K562 (cell line): ENCODE measurements at regions not wholly inside any gene's neighbourhood (a gene's known extent, or its start where the extent isn't known, plus 50 kb on each side); places are given as distances from the start of the nearest gene placed in this dataset.

ENCODE experiments used
- ATAC-seq: fragments of 200-7000 bp; cut with Tn5 transposase; 3 replicates; pipeline ENCODE4 v1.9.1; 2020; ENCODE audit warnings: moderate library complexity
- BruUV-seq: library from RNA; stranded (reverse); fragments of 400-500 nt; replicated peaks from 2 replicates; lab custom pipeline; 2021; lab: Mats Ljungman, UMichigan
- CTCF ChIA-PET: fragments of 300-600 bp; formaldehyde crosslinking; extraction: SDS; loops from one replicate; lab custom pipeline; 2021; ENCODE audit warnings: low intra/inter-chr PET ratio; lab: Yijun Ruan, JAX
- POLR2A ChIA-PET: fragments of 300-600, 350-650 bp; sonication (Branson Sonifier 250); formaldehyde crosslinking; extraction: SDS; loops from one replicate; lab custom pipeline; 2021; ENCODE audit warnings: antibody characterized with exemption, inconsistent platforms; lab: Yijun Ruan, JAX
- DNase-seq, 4 experiments: peaks; one replicate each; pipeline versions ENCODE4 v3.0.0 to v3.0.0-alpha.2; 2011 to 2018; ENCODE audit warnings: low spot score in 3 of 4, mixed read lengths in 3 of 4; ENCODE audit errors: extremely low read depth in 1 of 4
- FAIRE-seq: peaks from 2 replicates; lab custom pipeline; 2011; peaks lifted over from hg19 to GRCh38; lab: Jason Lieb, UNC
- H2AFZ ChIP-seq: 2 replicates; pipeline ENCODE4 v1.6.0; 2011; ENCODE audit warnings: low read depth, low read length, control low read depth, inconsistent platforms
- H3K27ac ChIP-seq: fragments of 200-600 bp; 3 replicates; pipeline ENCODE4 v1.8.0; 2011; ENCODE audit warnings: low read depth, mild to moderate bottlenecking, control low read depth, inconsistent platforms, low read length, moderate library complexity, mixed read lengths; ENCODE audit errors: extremely low read depth
- H3K27me3 ChIP-seq, 2 experiments: fragments of 300-600 bp in 1 of 2; 2 replicates in 1 of 2; 3 replicates in 1 of 2; pipeline versions ENCODE4 v1.6.0 to v1.8.0; 2011; ENCODE audit warnings: inconsistent platforms in 2 of 2, low read length in 2 of 2, mild to moderate bottlenecking in 1 of 2, mixed read lengths in 1 of 2, moderate library complexity in 1 of 2; ENCODE audit not compliant: control insufficient read depth in 2 of 2, insufficient read depth in 2 of 2
- H3K36me3 ChIP-seq: fragments of 300-600 bp; 3 replicates; pipeline ENCODE4 v1.8.0; 2011; ENCODE audit warnings: mild to moderate bottlenecking, low read length, inconsistent platforms; ENCODE audit not compliant: control insufficient read depth, insufficient read depth
- H3K4me1 ChIP-seq, 2 experiments: fragments of 200-600 bp in 1 of 2; replicated peaks in 1 of 2; 2 replicates in 1 of 2; 3 replicates in 1 of 2; pipeline versions ENCODE4 v1.5.1 to v1.8.0; 2011; ENCODE audit warnings: inconsistent platforms in 2 of 2, low read length in 2 of 2, mild to moderate bottlenecking in 1 of 2, mixed read lengths in 1 of 2, moderate library complexity in 1 of 2; ENCODE audit not compliant: control insufficient read depth in 2 of 2, insufficient read depth in 2 of 2
- H3K4me2 ChIP-seq: 2 replicates; pipeline ENCODE4 v1.6.1; 2011; ENCODE audit warnings: low read length, control low read depth, inconsistent platforms, mixed read lengths; ENCODE audit not compliant: insufficient read depth
- H3K4me3 ChIP-seq: fragments of 200-600 bp; sonication (generic), shearing (Covaris generic); 2 replicates; pipeline ENCODE4 v1.5.1; 2016; ENCODE audit warnings: control low read depth, inconsistent platforms
- H3K79me2 ChIP-seq: fragments of 200-600 bp; 3 replicates; pipeline ENCODE4 v1.8.0; 2011; ENCODE audit warnings: low read length, inconsistent platforms; ENCODE audit not compliant: control insufficient read depth, insufficient read depth
- H3K9ac ChIP-seq, 2 experiments: 2 replicates each; pipeline versions ENCODE4 v1.6.0 to v1.6.1; 2011; ENCODE audit warnings: low read depth in 2 of 2, low read length in 2 of 2, control low read depth in 1 of 2, inconsistent platforms in 1 of 2, mild to moderate bottlenecking in 1 of 2, mixed read lengths in 1 of 2; ENCODE audit not compliant: insufficient read depth in 1 of 2
- H3K9me1 ChIP-seq: one replicate; pipeline ENCODE4 v1.6.0; 2011; ENCODE audit warnings: inconsistent platforms, mild to moderate bottlenecking, low read length, moderate library complexity; ENCODE audit not compliant: control insufficient read depth, insufficient read depth
- H3K9me3 ChIP-seq: replicated peaks from 2 replicates; pipeline ENCODE4 v1.5.1; 2011; ENCODE audit warnings: low read depth, low read length, inconsistent platforms; ENCODE audit not compliant: control insufficient read depth, insufficient read depth
- H4K20me1 ChIP-seq: replicated peaks from 2 replicates; pipeline ENCODE4 v1.6.1; 2011; ENCODE audit warnings: low read length, inconsistent platforms, mixed read lengths; ENCODE audit not compliant: control insufficient read depth, insufficient read depth
- CBX5 ChIP-seq: IDR thresholded peaks from 2 replicates; pipeline ENCODE4 v1.6.1; 2014; ENCODE audit warnings: low read depth, borderline replicate concordance
- CTBP1 ChIP-seq: fragments of 450-650 bp; IDR thresholded peaks from 2 replicates; pipeline ENCODE4 v1.6.1; 2016; ENCODE audit warnings: borderline replicate concordance
- ELF2 ChIP-seq: fragments of 250-450 bp; sonication (Bioruptor Pico); IDR thresholded peaks from 2 replicates; pipeline ENCODE4 v1.5.0; 2021; ENCODE audit warnings: mild to moderate bottlenecking
- KDM1A ChIP-seq, 2 experiments: fragments of 450-650 bp; IDR thresholded peaks; 2 replicates each; pipeline ENCODE4 v1.6.1; 2016; ENCODE audit warnings: mild to moderate bottlenecking in 2 of 2
- KLF10 ChIP-seq: fragments of 250-450 bp; sonication (Bioruptor Pico); IDR thresholded peaks from 2 replicates; pipeline ENCODE4 v1.6.1; 2021; ENCODE audit warnings: matching md5 sums
- MCM7 ChIP-seq, 2 experiments: fragments of 450-650 bp; IDR thresholded peaks; 2 replicates each; pipeline ENCODE4 v1.6.1; 2016 to 2018
- MEF2D ChIP-seq: conservative IDR thresholded peaks from 2 replicates; pipeline ENCODE4 v1.6.1; 2016; ENCODE audit warnings: low read depth, missing genetic modification characterization, missing compliant biosample characterization
- NONO ChIP-seq, 2 experiments: fragments of 200-400 bp in 1 of 2; fragments of 450-650 bp in 1 of 2; formaldehyde crosslinking in 1 of 2; IDR thresholded peaks; 2 replicates each; pipeline ENCODE4 v1.6.1; 2017; ENCODE audit warnings: low read depth in 2 of 2, mild to moderate bottlenecking in 2 of 2, moderate library complexity in 2 of 2, low read length in 1 of 2
- PPARD ChIP-seq: fragments of 250-450 bp; sonication (Bioruptor Pico); IDR thresholded peaks from 2 replicates; pipeline ENCODE4 v1.8.0; 2022; ENCODE audit warnings: inconsistent platforms, mild to moderate bottlenecking, moderate library complexity
- RB1 ChIP-seq: fragments of 450-650 bp; IDR thresholded peaks from 2 replicates; pipeline ENCODE4 v1.6.1; 2017; ENCODE audit warnings: low read depth, mild to moderate bottlenecking
- RBFOX2 ChIP-seq: fragments of 200-400 bp; formaldehyde crosslinking; IDR thresholded peaks from 2 replicates; pipeline ENCODE4 v1.6.1; 2017; ENCODE audit warnings: low read depth, mild to moderate bottlenecking, low read length, moderate library complexity
- RBM15 ChIP-seq: fragments of 200-400 bp; formaldehyde crosslinking; IDR thresholded peaks from 2 replicates; pipeline ENCODE4 v1.6.1; 2018; ENCODE audit warnings: mild to moderate bottlenecking, low read length, moderate library complexity; ENCODE audit not compliant: insufficient read depth
- SIN3B ChIP-seq: fragments of 450-650 bp; IDR thresholded peaks from 2 replicates; pipeline ENCODE4 v1.6.1; 2017; ENCODE audit warnings: low read depth, mild to moderate bottlenecking, moderate library complexity
- TAF15 ChIP-seq: fragments of 200-400 bp; formaldehyde crosslinking; IDR thresholded peaks from 2 replicates; pipeline ENCODE4 v1.6.1; 2017; ENCODE audit warnings: mild to moderate bottlenecking, low read depth, low read length, moderate library complexity
- TCF3 ChIP-seq: sonication (generic); formaldehyde crosslinking; IDR thresholded peaks from 2 replicates; pipeline ENCODE4 v1.4.0; 2020; ENCODE audit warnings: mild to moderate bottlenecking, missing genetic modification reagents
- TRIM28 ChIP-seq: fragments of 450-650 bp; IDR thresholded peaks from 2 replicates; pipeline ENCODE4 v1.6.1; 2017
- ZBTB1 ChIP-seq: sonication (generic); formaldehyde crosslinking; IDR thresholded peaks from 2 replicates; pipeline ENCODE4 v1.8.1; 2023; ENCODE audit warnings: missing genetic modification reagents, low read depth, mild to moderate bottlenecking, borderline replicate concordance
- WGBS: fragments of 100-300 bp; shearing (Covaris generic); methylation state at CpG from one replicate; pipeline ENCODE4 v1.1.6; 2016; ENCODE audit warnings: low coverage, mixed read lengths; ENCODE audit not compliant: insufficient coverage; ENCODE audit errors: missing lambda C conversion rate; 5-methylcytosine and 5-hydroxymethylcytosine counted together
- in situ Hi-C: fragments of 300-500 bp; cut with MboI; formaldehyde crosslinking; loops from 4 replicates; pipeline ENCODE4 v1.15.0; 2018; ENCODE audit warnings: inconsistent platforms, mixed read lengths
- intact Hi-C: fragments of 100-400 bp; cut with micrococcal nuclease; formaldehyde crosslinking; loops from 2 replicates; pipeline ENCODE4 v1.14.2; 2022
- TF ChIP-seq, protein P1 (sequence below), 2 experiments: fragments of 450-650 bp in 1 of 2; IDR thresholded peaks; 2 replicates each; pipeline ENCODE4 v1.6.1; 2011 to 2017; ENCODE audit warnings: low read depth in 2 of 2, antibody characterized with exemption in 1 of 2, borderline replicate concordance in 1 of 2, low read length in 1 of 2, mild to moderate bottlenecking in 1 of 2, mixed read lengths in 1 of 2; ENCODE audit not compliant: control insufficient read depth in 1 of 2
- TF ChIP-seq, protein P2 (sequence below): IDR thresholded peaks from 2 replicates; pipeline ENCODE4 v1.6.1; 2011; ENCODE audit warnings: borderline replicate concordance, low read depth, mild to moderate bottlenecking, moderate library complexity, low read length; ENCODE audit not compliant: insufficient read depth, poor library complexity, severe bottlenecking

DNA sequence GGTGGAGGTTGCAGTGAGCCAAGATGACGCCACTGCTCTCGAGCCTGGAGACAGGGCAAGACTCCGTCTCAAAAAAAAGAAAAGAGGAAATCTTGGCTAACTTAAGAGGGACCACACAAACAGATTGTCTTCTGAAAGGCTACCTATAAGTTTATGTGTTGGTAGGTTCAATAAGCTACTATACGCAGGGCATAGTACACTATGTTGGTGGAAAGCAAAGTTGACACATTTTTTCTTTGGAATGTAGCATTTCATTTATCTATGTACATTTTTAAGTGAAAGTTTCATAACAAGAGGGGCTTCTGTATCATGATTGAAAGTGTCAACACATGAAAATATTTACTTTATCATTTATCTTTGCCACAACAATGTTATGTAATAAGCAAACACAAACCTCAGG is 752.6 kb upstream of the ACVR2A start (continued):
- TF ChIP-seq MEF2D (tag), result no peak
- no peak for TF ChIP-seq RBFOX2
- no peak for TF ChIP-seq KDM1A (IDR thresholded peaks at IDR 0.05)
- no peak for TF ChIP-seq MCM7 (IDR thresholded peaks at IDR 0.05)
- TF ChIP-seq TRIM28, result no peak
- no peak for TF ChIP-seq CTBP1
- no peak for TF ChIP-seq SIN3B
- no peak for TF ChIP-seq NONO (IDR thresholded peaks at IDR 0.05; ENCODE audit: low read depth in 2 of 2, low read length in 1 of 2)

DNA sequence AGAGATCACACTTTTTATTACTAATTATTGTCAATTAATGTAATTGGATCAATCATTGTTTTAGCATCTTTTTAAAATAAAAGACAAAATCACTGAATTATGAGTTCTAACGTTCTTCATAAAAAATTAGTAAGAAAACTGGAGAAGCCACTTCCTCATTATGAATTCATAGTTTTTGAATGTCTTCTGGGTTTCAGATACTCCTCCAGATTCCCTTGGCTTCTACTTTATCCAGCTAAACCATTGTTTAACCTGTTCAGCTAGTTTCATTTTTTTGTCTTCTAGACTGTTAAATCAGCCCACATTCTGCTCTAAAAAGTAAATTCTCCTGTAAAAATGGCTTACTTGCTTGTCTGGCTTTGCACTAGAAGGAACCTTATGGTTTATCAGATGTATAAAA is 753.4 kb upstream of the ACVR2A start:
- Histone ChIP-seq H3K9me3 (no peaks in the 10 kb centered on the region; the same call in 1 of the 2 replicates), H3K4me3 (no peak overlapping the region), H4K20me1 (no peaks in the 10 kb centered on the region), H3K4me2 (no peak overlapping the region), H3K9ac (no peak overlapping the region), H3K9me1 (no peaks in the 10 kb centered on the region), H3K27me3 (no peaks in the 10 kb centered on the region), H2AFZ (no peak overlapping the region), H3K36me3 (no peaks in the 10 kb centered on the region), H3K79me2 (no peaks in the 10 kb centered on the region), H3K4me1 (no peaks in the 10 kb centered on the region), H3K27ac (no peak overlapping the region)
- FAIRE-seq, result no peak
- WGBS, result 0% methylated on average over 1 of the region's 1 CpG
- POLR2A ChIA-PET, result no interaction called here
- BruUV-seq, result no TSS peak
- in situ Hi-C loops, result loop anchor here (25.0 kb wide), 1 partner anchor 821 kb away; no protein-coding TSS in a partner anchor
- no peak for DNase-seq
- intact Hi-C loops, result no loop called here
- no peak for ATAC-seq
- CTCF ChIA-PET, result no interaction called here
- TF ChIP-seq TAF15 (no peak), RBM15 (no peak), PPARD (CRISPR knock-in tag) (no peak), RB1 (no peak), TCF3 (CRISPR knock-in tag) (no peak), KLF10 (no peak), ELF2 (CRISPR knock-in tag) (no peak), CBX5 (no peak), ZBTB1 (no peak)
- TF ChIP-seq, protein P1, sequence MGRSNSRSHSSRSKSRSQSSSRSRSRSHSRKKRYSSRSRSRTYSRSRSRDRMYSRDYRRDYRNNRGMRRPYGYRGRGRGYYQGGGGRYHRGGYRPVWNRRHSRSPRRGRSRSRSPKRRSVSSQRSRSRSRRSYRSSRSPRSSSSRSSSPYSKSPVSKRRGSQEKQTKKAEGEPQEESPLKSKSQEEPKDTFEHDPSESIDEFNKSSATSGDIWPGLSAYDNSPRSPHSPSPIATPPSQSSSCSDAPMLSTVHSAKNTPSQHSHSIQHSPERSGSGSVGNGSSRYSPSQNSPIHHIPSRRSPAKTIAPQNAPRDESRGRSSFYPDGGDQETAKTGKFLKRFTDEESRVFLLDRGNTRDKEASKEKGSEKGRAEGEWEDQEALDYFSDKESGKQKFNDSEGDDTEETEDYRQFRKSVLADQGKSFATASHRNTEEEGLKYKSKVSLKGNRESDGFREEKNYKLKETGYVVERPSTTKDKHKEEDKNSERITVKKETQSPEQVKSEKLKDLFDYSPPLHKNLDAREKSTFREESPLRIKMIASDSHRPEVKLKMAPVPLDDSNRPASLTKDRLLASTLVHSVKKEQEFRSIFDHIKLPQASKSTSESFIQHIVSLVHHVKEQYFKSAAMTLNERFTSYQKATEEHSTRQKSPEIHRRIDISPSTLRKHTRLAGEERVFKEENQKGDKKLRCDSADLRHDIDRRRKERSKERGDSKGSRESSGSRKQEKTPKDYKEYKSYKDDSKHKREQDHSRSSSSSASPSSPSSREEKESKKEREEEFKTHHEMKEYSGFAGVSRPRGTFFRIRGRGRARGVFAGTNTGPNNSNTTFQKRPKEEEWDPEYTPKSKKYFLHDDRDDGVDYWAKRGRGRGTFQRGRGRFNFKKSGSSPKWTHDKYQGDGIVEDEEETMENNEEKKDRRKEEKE (IDR thresholded peaks at IDR 0.05; ENCODE audit: borderline replicate concordance in 1 of 2, control insufficient read depth in 1 of 2, low read depth in 2 of 2, low read length in 1 of 2), result no peak
- TF ChIP-seq, protein P2, sequence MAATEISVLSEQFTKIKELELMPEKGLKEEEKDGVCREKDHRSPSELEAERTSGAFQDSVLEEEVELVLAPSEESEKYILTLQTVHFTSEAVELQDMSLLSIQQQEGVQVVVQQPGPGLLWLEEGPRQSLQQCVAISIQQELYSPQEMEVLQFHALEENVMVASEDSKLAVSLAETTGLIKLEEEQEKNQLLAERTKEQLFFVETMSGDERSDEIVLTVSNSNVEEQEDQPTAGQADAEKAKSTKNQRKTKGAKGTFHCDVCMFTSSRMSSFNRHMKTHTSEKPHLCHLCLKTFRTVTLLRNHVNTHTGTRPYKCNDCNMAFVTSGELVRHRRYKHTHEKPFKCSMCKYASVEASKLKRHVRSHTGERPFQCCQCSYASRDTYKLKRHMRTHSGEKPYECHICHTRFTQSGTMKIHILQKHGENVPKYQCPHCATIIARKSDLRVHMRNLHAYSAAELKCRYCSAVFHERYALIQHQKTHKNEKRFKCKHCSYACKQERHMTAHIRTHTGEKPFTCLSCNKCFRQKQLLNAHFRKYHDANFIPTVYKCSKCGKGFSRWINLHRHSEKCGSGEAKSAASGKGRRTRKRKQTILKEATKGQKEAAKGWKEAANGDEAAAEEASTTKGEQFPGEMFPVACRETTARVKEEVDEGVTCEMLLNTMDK, result no peak
